ENCODE measurements at regions not wholly inside any gene's neighbourhood (a gene's known extent, or its start where the extent isn't known, plus 50 kb on each side); places are given as distances from the start of the nearest gene placed in this dataset.

DNA sequence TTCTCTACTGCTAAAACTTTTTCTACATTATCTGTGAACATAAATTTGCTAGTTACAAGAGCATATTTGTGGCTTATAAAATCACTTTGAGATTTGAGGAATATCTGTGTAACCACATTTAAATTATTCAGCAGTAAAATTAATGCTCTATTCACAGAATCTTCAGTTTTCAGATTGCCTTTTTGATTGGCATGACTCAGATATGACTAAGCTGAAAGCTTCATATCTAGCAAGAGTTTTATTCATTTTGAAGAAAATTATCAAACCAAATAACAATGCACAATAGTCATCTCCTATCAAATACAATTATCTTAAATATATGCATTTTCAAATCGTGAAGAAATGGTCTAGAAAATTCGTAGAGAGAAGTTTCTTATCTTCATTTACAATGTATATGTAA is 1498.2 kb upstream of the B3GALT2 start:
- Histone ChIP-seq H3K79me2 (ENCODE audit: control insufficient read depth, insufficient read depth, low read length) (no peaks in the 10 kb centered on the region), H2AFZ (ENCODE audit: control insufficient read depth, low read depth, low read length) (no peak overlapping the region), H3K9me3 (replicated peaks; ENCODE audit: control insufficient read depth, insufficient read depth, low read length) (no peaks in the 10 kb centered on the region), H4K20me1 (ENCODE audit: control insufficient read depth, insufficient read depth) (no peaks in the 10 kb centered on the region), H3K27me3 (replicated peaks in 1 of 2; ENCODE audit: control insufficient read depth in 2 of 2, insufficient read depth in 2 of 2, low read length in 1 of 2) (no peaks in the 10 kb centered on the region), H3K27ac (ENCODE audit: control insufficient read depth, insufficient read depth) (no peak overlapping the region), H3K4me2 (ENCODE audit: control insufficient read depth, insufficient read depth) (no peak overlapping the region), H3K9ac (ENCODE audit: control insufficient read depth, insufficient read depth, low read length) (no peak overlapping the region), H3K36me3 (ENCODE audit: control insufficient read depth in 2 of 2, insufficient read depth in 2 of 2, low read length in 1 of 2) (no peaks in the 10 kb centered on the region), H3K4me3 (no peak overlapping the region), H3K4me1 (ENCODE audit: control insufficient read depth, insufficient read depth, low read length) (no peaks in the 10 kb centered on the region)
- ChIA-PET SMC1A (ENCODE audit: uncharacterized antibody, unreplicated experiment) (no interaction called here), RAD21 (ENCODE audit: unreplicated experiment) (no interaction called here), POLR2A (no interaction called here), CTCF (no interaction called here)
- ATAC-seq (no peak), FAIRE-seq (no peak), DNase-seq (ENCODE audit: low read depth, low spot score) (no peak)
- in situ Hi-C loops (cut with MboI) (no loop called here), intact Hi-C loops (cut with micrococcal nuclease; ENCODE audit: unreplicated experiment) (no loop called here)
- TF ChIP-seq HDAC6 (IDR thresholded peaks at IDR 0.05; ENCODE audit: unreplicated experiment): no peak
- no peak for TF ChIP-seq CHD1 (IDR thresholded peaks at IDR 0.05; ENCODE audit: low read depth, low read length)
- TF ChIP-seq GABPA (IDR thresholded peaks at IDR 0.05; ENCODE audit: low read depth): no peak
- TF ChIP-seq NR2C1 (IDR thresholded peaks at IDR 0.05): no peak
- no TSS peak for BruUV-seq (replicated peaks)
- WGBS (ENCODE audit: insufficient coverage, insufficient replicate concordance, low lambda C conversion rate, missing lambda C conversion rate): 0% methylated on average over 2 of the region's 2 CpGs

DNA sequence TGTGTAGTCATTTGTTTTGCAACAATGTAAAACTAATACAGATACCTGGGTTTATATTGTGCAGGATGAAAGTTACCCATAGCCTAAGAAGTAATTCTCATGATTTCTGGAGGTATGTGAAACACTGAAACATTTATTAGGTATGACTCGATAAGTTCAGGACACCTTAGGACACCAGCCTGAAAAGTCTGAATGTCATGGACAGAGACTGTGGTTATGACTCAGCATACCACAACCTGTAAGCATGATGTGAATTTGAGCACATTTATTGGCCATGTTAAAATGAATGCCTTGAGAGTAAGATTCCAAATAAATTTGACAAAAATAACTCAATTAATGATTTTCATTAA is 1471.7 kb upstream of the B3GALT2 start:
- intact Hi-C loops (cut with micrococcal nuclease; ENCODE audit: unreplicated experiment): no loop called here
- Histone ChIP-seq H3K4me1 (ENCODE audit: control insufficient read depth, insufficient read depth, low read length) (no peaks in the 10 kb centered on the region), H3K9me3 (replicated peaks; ENCODE audit: control insufficient read depth, insufficient read depth, low read length) (no peaks in the 10 kb centered on the region), H3K4me3 (no peak overlapping the region), H3K27ac (ENCODE audit: control insufficient read depth, insufficient read depth) (no peak overlapping the region), H3K4me2 (ENCODE audit: control insufficient read depth, insufficient read depth) (no peak overlapping the region), H3K27me3 (replicated peaks in 1 of 2; ENCODE audit: control insufficient read depth in 2 of 2, insufficient read depth in 2 of 2, low read length in 1 of 2) (no peaks in the 10 kb centered on the region), H3K9ac (ENCODE audit: control insufficient read depth, insufficient read depth, low read length) (no peak overlapping the region), H2AFZ (ENCODE audit: control insufficient read depth, low read depth, low read length) (no peak overlapping the region), H3K36me3 (ENCODE audit: control insufficient read depth in 2 of 2, insufficient read depth in 2 of 2, low read length in 1 of 2) (no peaks in the 10 kb centered on the region), H3K79me2 (ENCODE audit: control insufficient read depth, insufficient read depth, low read length) (no peaks in the 10 kb centered on the region), H4K20me1 (ENCODE audit: control insufficient read depth, insufficient read depth) (no peaks in the 10 kb centered on the region)
- peak; percentile 57 for ATAC-seq
- TF ChIP-seq RUNX3 (IDR thresholded peaks at IDR 0.05; ENCODE audit: low read length): peak; percentile 15; the same call in 1 of the 2 replicates
- no peak for TF ChIP-seq LARP7 (IDR thresholded peaks at IDR 0.05)
- in situ Hi-C loops (cut with MboI): no loop called here
- POLR2A ChIA-PET: no interaction called here
- no TSS peak for BruUV-seq (replicated peaks)
- no peak for DNase-seq (ENCODE audit: low read depth, low spot score)
- 0% methylated on average over 1 of the region's 1 CpG for WGBS (ENCODE audit: insufficient coverage, insufficient replicate concordance, low lambda C conversion rate, missing lambda C conversion rate)
- SMC1A ChIA-PET (ENCODE audit: uncharacterized antibody, unreplicated experiment): no interaction called here
- RAD21 ChIA-PET (ENCODE audit: unreplicated experiment): no interaction called here
- CTCF ChIA-PET: no interaction called here
- no peak for FAIRE-seq
